Activated CD4-positive, alpha-beta memory T cell treated with anti-CD3 and anti-CD28 coated beads, Interleukin-2, amount 10 ng/mL, durations not matched to agents 7 days and 5 days (primary cell): ENCODE measurements at regions not wholly inside any gene's neighbourhood (a gene's known extent, or its start where the extent isn't known, plus 50 kb on each side); places are given as distances from the start of the nearest gene placed in this dataset.

Source experiments
- CTCF ChIA-PET: fragments of 350-600 bp; sonication (Branson Sonifier 250); formaldehyde crosslinking; loops from one replicate; lab custom pipeline; 2021; ENCODE audit warnings: antibody characterized with exemption, inconsistent platforms; lab: Charles Lee
- POLR2A ChIA-PET: fragments of 350-600 bp; sonication (Branson Sonifier 250); formaldehyde crosslinking; loops from one replicate; lab custom pipeline; 2021; ENCODE audit warnings: antibody characterized with exemption; lab: Charles Lee
- DNase-seq: peaks from one replicate; pipeline ENCODE4 v3.0.0-alpha.2; 2020
- H3K27ac Mint-ChIP-seq: one replicate; pipeline ENCODE4 v1.8.0; 2021; ENCODE audit warnings: mild to moderate bottlenecking, mixed read lengths
- H3K27me3 Mint-ChIP-seq: one replicate; pipeline ENCODE4 v1.8.0; 2021; ENCODE audit warnings: mixed read lengths
- H3K36me3 Mint-ChIP-seq: one replicate; pipeline ENCODE4 v1.8.0; 2021; ENCODE audit warnings: low read depth, mixed read lengths
- H3K4me1 Mint-ChIP-seq: one replicate; pipeline ENCODE4 v1.8.0; 2021; ENCODE audit warnings: mixed read lengths
- H3K4me3 Mint-ChIP-seq: one replicate; pipeline ENCODE4 v1.8.0; 2021; ENCODE audit warnings: mild to moderate bottlenecking, mixed read lengths
- H3K9me3 Mint-ChIP-seq: one replicate; pipeline ENCODE4 v1.8.0; 2021; ENCODE audit warnings: mixed read lengths

DNA sequence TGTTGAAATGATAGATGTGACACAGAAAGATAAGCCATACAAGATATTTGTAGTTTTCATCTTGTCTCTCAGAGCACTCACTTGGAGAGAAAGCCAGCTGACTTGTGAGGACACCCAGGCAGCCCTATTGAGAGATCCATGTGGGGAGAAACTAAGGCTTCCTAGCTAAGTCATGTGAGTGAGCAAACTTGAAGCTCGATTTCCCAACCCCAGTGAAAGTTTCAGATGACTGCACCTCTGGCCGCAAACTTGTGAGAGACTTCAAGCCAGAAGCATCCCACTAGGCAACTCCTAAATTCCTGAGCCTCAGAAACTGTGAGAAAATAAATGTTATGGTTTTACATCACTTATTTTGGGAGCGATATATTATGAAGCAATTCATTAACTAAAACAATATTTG is 832.3 kb downstream of the LTN1 start:
- H3K27ac Mint-ChIP-seq: no peak overlapping the region
- H3K9me3 Mint-ChIP-seq: peaks cover 7% of the 10 kb centered on the region
- DNase-seq: no peak
- ChIA-PET POLR2A (no interaction called here), CTCF (no interaction called here)
- H3K36me3 Mint-ChIP-seq: no peaks in the 10 kb centered on the region
- H3K4me3 Mint-ChIP-seq: no peak overlapping the region
- no peaks in the 10 kb centered on the region for H3K27me3 Mint-ChIP-seq
- H3K4me1 Mint-ChIP-seq: no peaks in the 10 kb centered on the region

DNA sequence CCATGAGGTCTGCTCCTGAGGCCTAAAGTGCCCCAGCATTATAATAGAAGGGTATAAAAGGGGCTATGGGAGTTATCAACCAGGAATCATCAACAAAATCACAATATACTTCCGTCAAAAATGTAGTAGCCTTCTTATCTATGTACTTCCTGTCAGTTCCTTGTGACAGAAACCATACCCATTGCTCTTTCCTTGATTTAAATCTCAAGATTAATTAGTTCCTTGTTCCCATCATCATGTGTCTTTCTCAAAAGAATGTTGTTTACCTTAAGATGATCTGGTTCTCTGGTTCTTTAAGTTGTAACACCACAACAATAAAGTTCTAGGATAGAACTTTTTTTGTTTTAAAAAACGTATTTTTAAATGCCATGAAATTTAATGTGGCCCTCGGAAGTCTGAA is 833.3 kb downstream of the LTN1 start:
- Mint-ChIP-seq H3K36me3 (no peaks in the 10 kb centered on the region), H3K4me3 (no peak overlapping the region), H3K4me1 (no peaks in the 10 kb centered on the region), H3K27me3 (no peaks in the 10 kb centered on the region), H3K27ac (no peak overlapping the region), H3K9me3 (peaks cover 7% of the 10 kb centered on the region)
- no peak for DNase-seq
- CTCF ChIA-PET: no interaction called here
- POLR2A ChIA-PET: no interaction called here

DNA sequence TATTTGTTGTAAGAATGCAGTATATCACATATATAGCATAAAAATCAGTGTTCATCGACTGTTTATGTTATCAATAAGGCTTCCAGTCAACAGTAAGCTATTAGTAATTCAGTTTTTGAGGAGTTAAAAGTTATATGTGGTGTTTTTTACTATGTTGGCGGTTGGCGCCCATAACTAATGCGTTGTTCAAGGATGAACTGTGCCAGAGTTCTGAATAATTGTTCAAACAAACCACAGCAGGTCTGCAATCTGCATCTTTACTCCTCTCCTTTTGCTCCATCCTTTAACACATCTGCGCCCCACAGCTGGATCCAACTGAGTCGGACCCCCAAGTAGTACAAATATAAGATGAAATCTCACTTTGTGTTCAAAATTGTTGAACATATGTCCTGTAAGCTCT is 836.1 kb downstream of the LTN1 start:
- POLR2A ChIA-PET: no interaction called here
- Mint-ChIP-seq H3K4me1 (no peaks in the 10 kb centered on the region), H3K4me3 (no peak overlapping the region), H3K27me3 (no peaks in the 10 kb centered on the region), H3K27ac (no peak overlapping the region), H3K9me3 (no peaks in the 10 kb centered on the region), H3K36me3 (no peaks in the 10 kb centered on the region)
- CTCF ChIA-PET: no interaction called here
- no peak for DNase-seq

DNA sequence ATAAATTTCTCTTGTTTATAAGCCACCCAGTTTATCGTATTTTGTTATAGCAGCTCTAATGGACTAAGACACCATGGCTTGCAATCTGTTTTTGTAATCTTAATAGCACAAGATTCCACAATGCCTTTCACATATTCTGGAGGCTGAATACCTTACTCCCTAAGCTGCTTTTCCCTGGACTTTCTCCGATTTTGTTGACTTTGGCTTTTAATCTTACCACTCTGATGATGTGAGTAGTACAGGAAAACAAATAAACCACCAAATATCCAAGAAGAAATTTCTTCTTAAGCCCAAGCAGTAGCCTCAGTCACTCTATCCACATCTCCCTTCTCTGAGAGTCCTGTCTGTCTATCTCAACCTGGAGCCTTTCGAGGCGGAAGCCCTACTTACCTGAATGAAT is 838.6 kb downstream of the LTN1 start:
- Mint-ChIP-seq H3K9me3 (no peaks in the 10 kb centered on the region), H3K27ac (no peak overlapping the region), H3K27me3 (no peaks in the 10 kb centered on the region), H3K36me3 (no peaks in the 10 kb centered on the region), H3K4me3 (no peak overlapping the region), H3K4me1 (no peaks in the 10 kb centered on the region)
- DNase-seq: no peak
- ChIA-PET CTCF (no interaction called here), POLR2A (no interaction called here)

DNA sequence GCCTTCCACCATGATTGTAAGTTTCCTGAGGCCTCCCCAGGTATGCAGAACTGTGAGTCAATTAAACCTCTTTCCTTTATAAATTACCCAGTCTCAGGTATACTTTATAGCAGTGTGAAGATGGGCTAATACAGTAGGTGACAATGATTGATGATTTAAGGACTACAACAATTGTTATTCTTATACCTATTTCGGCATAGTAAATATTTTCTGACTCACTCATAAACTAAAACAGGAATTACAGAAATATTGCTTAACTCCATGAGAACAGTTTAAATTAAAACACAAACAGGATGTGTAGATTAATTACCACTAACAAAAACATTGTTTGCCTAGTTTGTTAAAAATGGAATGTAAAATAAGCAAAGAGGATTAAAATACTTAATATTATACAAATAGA is 839.9 kb downstream of the LTN1 start:
- H3K4me1 Mint-ChIP-seq: no peaks in the 10 kb centered on the region
- no peaks in the 10 kb centered on the region for H3K9me3 Mint-ChIP-seq
- DNase-seq: no peak
- H3K4me3 Mint-ChIP-seq: no peak overlapping the region
- ChIA-PET CTCF (no interaction called here), POLR2A (no interaction called here)
- H3K27me3 Mint-ChIP-seq: no peaks in the 10 kb centered on the region
- no peak overlapping the region for H3K27ac Mint-ChIP-seq
- no peaks in the 10 kb centered on the region for H3K36me3 Mint-ChIP-seq

DNA sequence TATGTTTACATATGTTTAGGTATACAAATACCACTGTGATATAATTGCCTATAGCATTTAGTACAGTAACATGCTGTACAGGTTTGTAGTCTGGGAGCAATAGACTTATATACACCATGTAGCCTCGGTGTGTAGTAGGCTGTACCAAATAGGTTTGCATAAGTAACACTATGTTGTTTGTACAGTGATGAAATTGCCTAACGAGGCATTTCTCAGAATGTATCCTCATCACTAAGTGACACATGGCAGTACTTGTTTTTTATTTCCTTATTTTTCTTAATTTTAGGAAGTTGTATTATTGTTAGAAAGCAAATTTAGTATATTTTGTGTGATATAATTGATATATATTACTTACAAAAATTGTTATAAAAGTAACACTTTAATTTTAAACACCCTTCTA is 840.9 kb downstream of the LTN1 start:
- Mint-ChIP-seq H3K36me3 (no peaks in the 10 kb centered on the region), H3K4me3 (no peak overlapping the region), H3K9me3 (no peaks in the 10 kb centered on the region), H3K4me1 (no peaks in the 10 kb centered on the region), H3K27me3 (no peaks in the 10 kb centered on the region), H3K27ac (no peak overlapping the region)
- DNase-seq: no peak
- POLR2A ChIA-PET: no interaction called here
- CTCF ChIA-PET: no interaction called here

DNA sequence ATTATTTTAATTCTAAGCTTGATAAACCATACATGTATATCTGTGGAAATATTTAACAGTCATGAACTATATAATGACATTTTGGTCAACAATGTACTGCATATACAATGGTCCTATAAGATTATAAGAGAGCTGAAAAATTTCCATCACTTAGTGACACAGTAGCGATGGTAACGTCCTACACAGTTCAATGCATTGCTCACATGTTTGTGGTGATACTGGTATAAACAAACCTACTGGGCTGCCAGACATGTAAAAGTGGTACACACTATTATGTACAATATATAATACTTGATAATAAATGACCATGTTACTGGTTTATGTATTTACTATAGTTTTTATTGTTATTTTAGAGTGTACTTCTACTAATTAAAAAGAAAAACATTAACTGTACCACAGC is 841.9 kb downstream of the LTN1 start:
- Mint-ChIP-seq H3K4me1 (no peaks in the 10 kb centered on the region), H3K27ac (no peak overlapping the region), H3K9me3 (no peaks in the 10 kb centered on the region), H3K36me3 (no peaks in the 10 kb centered on the region), H3K4me3 (no peak overlapping the region), H3K27me3 (no peaks in the 10 kb centered on the region)
- CTCF ChIA-PET: no interaction called here
- no peak for DNase-seq
- POLR2A ChIA-PET: no interaction called here

DNA sequence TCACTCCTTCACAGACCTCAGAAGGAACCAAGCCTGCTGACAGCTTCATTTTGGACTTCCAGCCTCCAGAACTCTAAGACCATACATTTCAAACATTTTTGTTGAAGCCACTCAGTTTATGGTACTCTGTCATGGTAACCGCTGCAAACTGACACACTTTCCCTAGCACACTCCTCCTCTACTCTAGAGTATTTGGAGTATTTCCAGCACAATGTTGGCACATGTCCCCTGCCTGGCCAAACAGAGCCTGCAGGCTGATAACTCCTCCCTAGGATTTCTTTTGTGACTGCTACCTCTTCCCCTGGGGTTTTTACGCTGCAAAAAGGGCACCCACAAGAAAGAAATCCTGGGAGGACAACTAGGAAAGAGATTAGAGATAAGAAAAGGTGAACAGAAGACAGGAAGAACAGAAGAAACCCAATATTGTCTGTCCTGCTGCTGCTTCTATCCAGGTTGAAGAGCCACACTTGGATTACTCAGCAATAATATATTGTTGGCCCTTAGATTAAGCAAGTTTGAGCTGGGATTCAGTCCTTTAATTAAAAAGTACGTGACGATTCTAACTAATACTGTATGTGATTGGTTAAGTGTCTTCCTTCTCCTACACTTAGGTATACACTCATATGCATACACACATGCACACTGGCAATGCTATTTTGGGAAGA is 844.1 kb downstream of the LTN1 start:
- H3K9me3 Mint-ChIP-seq: no peaks in the 10 kb centered on the region
- H3K4me3 Mint-ChIP-seq: no peak overlapping the region
- H3K36me3 Mint-ChIP-seq: no peaks in the 10 kb centered on the region
- no peaks in the 10 kb centered on the region for H3K27me3 Mint-ChIP-seq
- no peak overlapping the region for H3K27ac Mint-ChIP-seq
- DNase-seq: no peak
- H3K4me1 Mint-ChIP-seq: no peaks in the 10 kb centered on the region
- CTCF ChIA-PET: no interaction called here
- POLR2A ChIA-PET: no interaction called here

DNA sequence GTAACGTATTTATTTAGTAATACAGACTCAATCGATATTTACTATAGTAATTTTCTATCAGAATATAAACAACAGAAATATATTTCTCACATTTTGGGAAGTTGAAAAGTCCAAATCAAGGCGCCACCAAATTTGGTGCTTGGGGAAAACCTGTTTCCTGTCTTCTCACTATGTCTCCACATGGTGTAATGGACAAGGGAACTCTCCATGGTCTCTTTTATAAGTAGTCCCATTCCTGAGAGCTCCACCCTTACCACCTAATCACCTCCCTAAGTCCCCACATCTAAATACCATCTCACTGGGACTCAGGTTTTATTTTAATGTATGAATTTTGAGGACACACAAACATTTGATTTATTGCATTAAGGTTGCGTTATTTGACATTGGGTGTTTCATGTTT is 848.0 kb downstream of the LTN1 start:
- Mint-ChIP-seq H3K4me1 (no peaks in the 10 kb centered on the region), H3K4me3 (no peak overlapping the region), H3K36me3 (no peaks in the 10 kb centered on the region), H3K27ac (no peak overlapping the region), H3K9me3 (no peaks in the 10 kb centered on the region), H3K27me3 (no peaks in the 10 kb centered on the region)
- ChIA-PET CTCF (no interaction called here), POLR2A (no interaction called here)
- no peak for DNase-seq

DNA sequence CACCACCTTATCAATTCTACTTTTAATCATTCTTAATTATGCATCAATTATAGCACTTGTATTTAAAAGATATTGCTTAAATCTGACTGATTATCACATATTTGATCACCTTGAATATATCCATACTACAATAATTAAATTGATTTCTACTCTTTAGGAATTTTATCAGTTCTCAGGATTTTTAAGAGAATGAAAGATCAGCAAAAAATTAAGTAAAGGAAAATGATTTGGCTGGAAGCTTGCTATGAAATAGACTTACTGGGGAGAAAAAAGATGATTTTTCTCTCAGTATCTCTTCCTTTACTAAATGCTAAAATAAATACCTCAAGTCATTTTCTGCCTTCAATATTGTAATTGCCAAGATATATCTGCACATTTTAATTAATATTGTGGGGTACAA is 848.6 kb downstream of the LTN1 start:
- no peak for DNase-seq
- ChIA-PET POLR2A (no interaction called here), CTCF (no interaction called here)
- Mint-ChIP-seq H3K27ac (no peak overlapping the region), H3K4me1 (no peaks in the 10 kb centered on the region), H3K36me3 (no peaks in the 10 kb centered on the region), H3K27me3 (no peaks in the 10 kb centered on the region), H3K4me3 (no peak overlapping the region), H3K9me3 (no peaks in the 10 kb centered on the region)

DNA sequence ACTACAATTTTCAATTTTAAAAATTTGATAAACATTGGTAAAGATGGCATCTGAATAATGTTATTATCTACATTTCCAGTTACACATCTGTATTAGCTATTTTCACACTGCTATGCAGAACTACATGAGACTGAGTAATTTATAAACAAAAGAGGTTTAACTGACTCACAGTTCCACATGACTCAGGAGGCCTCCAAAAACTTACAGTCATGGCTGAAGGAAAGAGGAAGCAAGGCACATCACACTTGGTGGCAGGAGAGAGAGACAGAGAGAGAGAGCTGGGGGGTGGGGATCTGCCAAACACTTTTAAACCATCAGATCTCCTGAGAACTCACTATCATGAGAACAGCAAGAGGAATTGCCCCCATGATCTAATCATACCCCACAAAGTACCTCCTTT is 850.0 kb downstream of the LTN1 start:
- no peak overlapping the region for H3K4me3 Mint-ChIP-seq
- no peaks in the 10 kb centered on the region for H3K4me1 Mint-ChIP-seq
- POLR2A ChIA-PET: no interaction called here
- H3K27ac Mint-ChIP-seq: no peak overlapping the region
- H3K27me3 Mint-ChIP-seq: no peaks in the 10 kb centered on the region
- no peaks in the 10 kb centered on the region for H3K9me3 Mint-ChIP-seq
- H3K36me3 Mint-ChIP-seq: no peaks in the 10 kb centered on the region
- DNase-seq: no peak
- CTCF ChIA-PET: no interaction called here

DNA sequence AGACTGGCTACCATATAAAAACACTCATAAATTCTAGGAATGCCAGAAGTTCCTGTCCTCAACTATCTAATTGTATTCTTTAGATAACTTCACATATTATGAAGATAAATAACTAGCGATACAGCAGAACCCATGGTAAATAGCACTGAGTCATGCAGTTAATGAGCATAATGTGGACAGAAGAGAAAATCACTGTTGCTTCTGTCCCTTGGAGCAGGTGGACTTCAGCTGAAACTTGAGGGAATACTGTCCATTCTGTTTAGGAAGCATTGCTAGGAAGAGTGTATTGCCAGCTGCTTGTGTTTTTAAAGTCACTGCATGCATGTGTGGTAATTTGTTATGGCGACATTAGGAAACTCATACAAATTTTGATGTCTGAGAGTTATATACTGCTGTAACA is 854.4 kb downstream of the LTN1 start:
- no peaks in the 10 kb centered on the region for H3K27me3 Mint-ChIP-seq
- DNase-seq: no peak
- ChIA-PET POLR2A (no interaction called here), CTCF (no interaction called here)
- no peak overlapping the region for H3K4me3 Mint-ChIP-seq
- H3K27ac Mint-ChIP-seq: no peak overlapping the region
- H3K9me3 Mint-ChIP-seq: no peaks in the 10 kb centered on the region
- no peaks in the 10 kb centered on the region for H3K4me1 Mint-ChIP-seq
- H3K36me3 Mint-ChIP-seq: no peaks in the 10 kb centered on the region

DNA sequence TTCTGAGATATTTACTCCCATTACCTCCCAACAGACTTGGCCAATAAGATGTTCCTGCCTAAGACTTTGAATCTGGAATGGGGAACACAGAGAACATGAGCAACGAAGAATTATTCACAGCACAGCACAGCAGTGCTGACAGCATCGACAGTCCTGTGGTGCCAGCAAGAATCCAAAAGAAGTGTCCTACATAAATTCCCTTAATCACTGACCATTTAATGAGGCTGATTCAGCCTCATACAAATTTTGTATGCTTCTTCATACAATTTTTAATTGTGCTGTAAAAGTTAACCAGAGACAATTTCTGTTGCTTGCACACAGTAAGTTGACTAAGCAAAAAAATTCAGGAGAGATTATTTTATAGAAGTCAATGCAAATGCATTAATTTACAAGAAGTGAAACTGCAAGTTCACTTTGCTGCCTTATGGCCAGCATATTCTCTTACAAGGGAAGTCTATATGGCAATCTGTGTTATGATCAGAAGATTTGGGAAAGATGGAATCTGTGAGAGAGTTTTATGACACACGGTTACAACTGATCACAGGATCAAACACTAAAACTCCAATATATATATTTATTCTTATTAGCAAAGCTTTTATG is 855.9 kb downstream of the LTN1 start:
- ChIA-PET POLR2A (no interaction called here), CTCF (no interaction called here)
- Mint-ChIP-seq H3K9me3 (peaks cover 3% of the 10 kb centered on the region), H3K27me3 (no peaks in the 10 kb centered on the region), H3K36me3 (no peaks in the 10 kb centered on the region), H3K4me3 (no peak overlapping the region), H3K4me1 (no peaks in the 10 kb centered on the region), H3K27ac (no peak overlapping the region)
- DNase-seq: no peak

DNA sequence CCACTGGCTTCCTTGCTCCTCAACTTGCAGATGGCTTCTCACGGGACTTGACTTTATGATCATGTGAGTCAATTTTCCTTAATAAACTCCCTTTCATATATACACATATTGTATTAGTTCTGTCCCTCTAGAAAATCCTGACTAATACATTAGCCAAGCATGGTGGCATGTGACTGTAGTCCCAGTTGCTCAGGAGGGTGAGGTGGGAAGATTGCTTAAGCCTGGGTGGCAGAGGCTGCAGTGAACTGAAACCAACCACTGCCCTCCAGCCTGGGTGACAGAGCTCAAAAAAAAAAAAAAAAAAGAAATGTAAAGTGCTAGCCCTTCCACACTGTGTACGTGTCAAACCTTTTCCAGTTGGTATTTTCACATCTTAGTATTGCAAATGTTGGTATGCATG is 857.0 kb downstream of the LTN1 start:
- Mint-ChIP-seq H3K4me1 (no peaks in the 10 kb centered on the region), H3K4me3 (no peak overlapping the region), H3K27ac (no peak overlapping the region), H3K27me3 (no peaks in the 10 kb centered on the region), H3K9me3 (peaks cover 3% of the 10 kb centered on the region), H3K36me3 (no peaks in the 10 kb centered on the region)
- ChIA-PET CTCF (no interaction called here), POLR2A (no interaction called here)
- no peak for DNase-seq
